SK-N-SH (cell line): ENCODE measurements at regions not wholly inside any gene's neighbourhood (a gene's known extent, or its start where the extent isn't known, plus 50 kb on each side); places are given as distances from the start of the nearest gene placed in this dataset.

ENCODE experiments used
- CTCF ChIA-PET: fragments of 300-600, 350-600 bp; formaldehyde crosslinking; extraction: SDS; loops from one replicate; lab custom pipeline; 2021; lab: Yijun Ruan, JAX
- POLR2A ChIA-PET: fragments of 350-600 bp; sonication (Branson Sonifier 250); formaldehyde crosslinking; extraction: SDS; loops from one replicate; lab custom pipeline; 2020; ENCODE audit warnings: antibody characterized with exemption, inconsistent platforms; lab: Yijun Ruan, JAX
- DNase-seq: peaks from one replicate; pipeline ENCODE4 v3.0.0; 2012
- H2AFZ ChIP-seq: fragments of 200-600 bp; sonication (generic); 2 replicates; pipeline ENCODE4 v1.8.1; 2016; ENCODE audit warnings: antibody characterized with exemption, mild to moderate bottlenecking, low read depth
- H3F3A ChIP-seq: fragments of 200-600 bp; sonication (generic); replicated peaks from 2 replicates; pipeline ENCODE3; 2016; ENCODE audit warnings: antibody characterized with exemption, mild to moderate bottlenecking; ENCODE audit not compliant: insufficient read depth
- H3K27ac ChIP-seq, 2 experiments: fragments of 200-500 bp in 1 of 2; fragments of 200-600 bp in 1 of 2; sonication (Bioruptor generic) in 1 of 2; sonication (generic), shearing (Covaris generic) in 1 of 2; 2 replicates each; pipeline versions ENCODE4 v1.5.1 to v1.6.1; 2014 to 2016; ENCODE audit warnings: low read depth in 2 of 2, inconsistent platforms in 1 of 2, low read length in 1 of 2, mild to moderate bottlenecking in 1 of 2, mixed read lengths in 1 of 2
- H3K27me3 ChIP-seq: fragments of 200-600 bp; sonication (generic), shearing (Covaris generic); 2 replicates; pipeline ENCODE4 v1.6.1; 2016; ENCODE audit warnings: mixed run types; ENCODE audit not compliant: insufficient read depth
- H3K36me3 ChIP-seq, 2 experiments: fragments of 200-500 bp in 1 of 2; fragments of 200-600 bp in 1 of 2; sonication (Bioruptor generic) in 1 of 2; sonication (generic) in 1 of 2; replicated peaks in 1 of 2; 2 replicates each; pipeline versions ENCODE3 to v1.5.1; 2014 to 2016; ENCODE audit warnings: low read length in 1 of 2, mild to moderate bottlenecking in 1 of 2; ENCODE audit not compliant: insufficient read depth in 2 of 2, control insufficient read depth in 1 of 2
- H3K4me1 ChIP-seq, 2 experiments: fragments of 200-500 bp in 1 of 2; fragments of 200-600 bp in 1 of 2; sonication (Bioruptor generic) in 1 of 2; sonication (generic), shearing (Covaris generic) in 1 of 2; 2 replicates each; pipeline versions ENCODE4 v1.5.1 to v1.6.1; 2014 to 2016; ENCODE audit warnings: low read depth in 1 of 2, low read length in 1 of 2, mixed run types in 1 of 2; ENCODE audit not compliant: insufficient read depth in 2 of 2, control insufficient read depth in 1 of 2
- H3K4me2 ChIP-seq: fragments of 200-600 bp; sonication (generic), shearing (Covaris generic); 2 replicates; pipeline ENCODE4 v1.6.1; 2017; ENCODE audit warnings: mixed run types
- H3K4me3 ChIP-seq, 2 experiments: fragments of 200-500 bp in 1 of 2; fragments of 200-600 bp in 1 of 2; sonication (Bioruptor generic) in 1 of 2; sonication (generic), shearing (Covaris generic) in 1 of 2; 2 replicates each; pipeline versions ENCODE4 v1.5.1 to v1.8.1; 2014 to 2016; ENCODE audit warnings: low read depth in 2 of 2, inconsistent platforms in 1 of 2, low read length in 1 of 2, mild to moderate bottlenecking in 1 of 2, mixed read lengths in 1 of 2, moderate library complexity in 1 of 2
- H3K79me2 ChIP-seq: fragments of 200-600 bp; sonication (generic); 2 replicates; pipeline ENCODE4 v1.8.1; 2017; ENCODE audit warnings: mild to moderate bottlenecking; ENCODE audit not compliant: insufficient read depth
- H3K9ac ChIP-seq: fragments of 200-600 bp; sonication (generic); 2 replicates; pipeline ENCODE4 v1.6.1; 2017; ENCODE audit warnings: mixed run types
- H3K9me2 ChIP-seq: fragments of 200-600 bp; sonication (generic); 2 replicates; pipeline ENCODE4 v1.6.1; 2017; ENCODE audit warnings: mixed run types
- H3K9me3 ChIP-seq: fragments of 200-600 bp; sonication (generic); 2 replicates; pipeline ENCODE4 v1.6.1; 2017; ENCODE audit warnings: mixed run types, mild to moderate bottlenecking, moderate library complexity
- H4K20me1 ChIP-seq: fragments of 200-600 bp; sonication (generic); 2 replicates; pipeline ENCODE4 v1.6.1; 2017; ENCODE audit warnings: mild to moderate bottlenecking, mixed run types; ENCODE audit not compliant: insufficient read depth
- CHD2 ChIP-seq: fragments of 150-350 bp; IDR thresholded peaks from 2 replicates; pipeline ENCODE4 v1.6.1; 2018; ENCODE audit warnings: low read length; ENCODE audit not compliant: partially characterized antibody
- CTCF ChIP-seq: fragments of 200-600 bp; sonication (generic); IDR thresholded peaks from 2 replicates; pipeline ENCODE4 v1.6.1; 2017; ENCODE audit warnings: antibody characterized with exemption, mild to moderate bottlenecking, moderate library complexity
- FOSL2 ChIP-seq: IDR thresholded peaks from 2 replicates; pipeline ENCODE4 v1.4.0; 2012; ENCODE audit warnings: low read depth, mild to moderate bottlenecking, moderate library complexity, borderline replicate concordance
- FOXM1 ChIP-seq: IDR thresholded peaks from 2 replicates; pipeline ENCODE4 v1.4.0; 2012; ENCODE audit warnings: low read depth, mild to moderate bottlenecking
- GATA2 ChIP-seq: sonication (generic); formaldehyde crosslinking; IDR thresholded peaks from 2 replicates; pipeline ENCODE4 v1.5.0; 2020; ENCODE audit warnings: mild to moderate bottlenecking, missing genetic modification reagents
- JUND ChIP-seq: IDR thresholded peaks from 2 replicates; pipeline ENCODE4 v1.4.0; 2012
- MEF2A ChIP-seq: IDR thresholded peaks from 2 replicates; pipeline ENCODE4 v1.4.0; 2012; ENCODE audit warnings: low read depth, borderline replicate concordance
- MXI1 ChIP-seq: IDR thresholded peaks from 2 replicates; pipeline ENCODE4 v1.6.1; 2012; ENCODE audit warnings: mild to moderate bottlenecking, low read depth, low read length, improper control_type of control experiment
- NFIC ChIP-seq: IDR thresholded peaks from 2 replicates; pipeline ENCODE4 v1.4.0; 2012; ENCODE audit warnings: borderline replicate concordance
- NRF1 ChIP-seq: IDR thresholded peaks from 2 replicates; pipeline ENCODE4 v1.6.1; 2012; ENCODE audit warnings: low read depth, mild to moderate bottlenecking, low read length
- POLR2AphosphoS5 ChIP-seq: IDR thresholded peaks from 2 replicates; pipeline ENCODE4 v1.6.1; 2012; ENCODE audit warnings: low read depth, low read length
- RCOR1 ChIP-seq: fragments of 150-350 bp; IDR thresholded peaks from 2 replicates; pipeline ENCODE4 v1.6.1; 2017; ENCODE audit warnings: antibody characterized with exemption, low read length
- RXRA ChIP-seq: IDR thresholded peaks from 2 replicates; pipeline ENCODE4 v1.4.0; 2012; ENCODE audit warnings: low read depth, mild to moderate bottlenecking, borderline replicate concordance
- SIN3A ChIP-seq: IDR thresholded peaks from 2 replicates; pipeline ENCODE4 v1.6.1; 2012; ENCODE audit warnings: low read depth, mild to moderate bottlenecking, low read length, moderate library complexity, borderline replicate concordance
- SMC3 ChIP-seq: IDR thresholded peaks from 2 replicates; pipeline ENCODE4 v1.6.1; 2012; ENCODE audit warnings: low read depth, low read length, improper control_type of control experiment
- TAF1 ChIP-seq: IDR thresholded peaks from 2 replicates; pipeline ENCODE4 v1.6.1; 2012; ENCODE audit warnings: low read depth, mild to moderate bottlenecking, low read length, moderate library complexity, borderline replicate concordance
- TCF12 ChIP-seq: IDR thresholded peaks from 2 replicates; pipeline ENCODE4 v1.4.0; 2012
- TEAD4 ChIP-seq: IDR thresholded peaks from 2 replicates; pipeline ENCODE4 v1.4.0; 2012; ENCODE audit warnings: mild to moderate bottlenecking, borderline replicate concordance; ENCODE audit not compliant: insufficient read depth
- YY1 ChIP-seq: IDR thresholded peaks from 2 replicates; pipeline ENCODE4 v1.4.0; 2012; ENCODE audit warnings: low read depth, mild to moderate bottlenecking
- WGBS: methylation state at CpG from one replicate; pipeline ENCODE4 v1.1.6; 2017; ENCODE audit warnings: low lambda C conversion rate; 5-methylcytosine and 5-hydroxymethylcytosine counted together
- TF ChIP-seq, protein P1 (sequence below): IDR thresholded peaks from 2 replicates; pipeline ENCODE4 v1.4.0; 2012; ENCODE audit warnings: low read depth

GRCh38 chr7:106562711-106563366 is 98.1 kb downstream of the CCDC71L start:
- Histone ChIP-seq H3F3A (no peaks in the 10 kb centered on the region), H3K79me2 (no peaks in the 10 kb centered on the region), H2AFZ (no peak overlapping the region), H4K20me1 (no peaks in the 10 kb centered on the region), H3K4me2 (no peak overlapping the region), H3K36me3 (no peaks in the 10 kb centered on the region), H3K27ac (no peak overlapping the region), H3K9me3 (no peaks in the 10 kb centered on the region), H3K9ac (no peak overlapping the region), H3K4me1 (peaks cover 0 to 25% of the 10 kb centered on the region in 2 experiments; a peak in 2 of 4 replicates), H3K9me2 (no peaks in the 10 kb centered on the region), H3K27me3 (no peaks in the 10 kb centered on the region), H3K4me3 (no peak overlapping the region)
- no peak for DNase-seq
- POLR2A ChIA-PET, result no interaction called here
- no peak for TF ChIP-seq GATA2 (CRISPR knock-in tag)
- TF ChIP-seq TAF1, result no peak
- TF ChIP-seq MEF2A, result no peak
- no peak for TF ChIP-seq MXI1
- TF ChIP-seq FOSL2, result no peak
- TF ChIP-seq NRF1, result no peak
- CTCF ChIA-PET, result no interaction called here
- WGBS, result 82% methylated on average over 3 of the region's 3 CpGs

- no peak for DNase-seq
- no peak overlapping the region for H3K4me3 ChIP-seq
- peaks cover 0 to 15% of the 10 kb centered on the region in 2 experiments; a peak in 2 of 4 replicates for H3K4me1 ChIP-seq
- H3K9me3 ChIP-seq, result no peaks in the 10 kb centered on the region
- no peak overlapping the region for H3K27ac ChIP-seq
- no peak overlapping the region for H3K9ac ChIP-seq
- H3K9me2 ChIP-seq, result no peaks in the 10 kb centered on the region
- H3F3A ChIP-seq, result no peaks in the 10 kb centered on the region
- TF ChIP-seq RCOR1 (no peak), TAF1 (no peak), YY1 (no peak), CTCF (no peak), SIN3A (no peak), NFIC (no peak), POLR2AphosphoS5 (no peak), SMC3 (no peak), GATA2 (CRISPR knock-in tag) (no peak), NRF1 (no peak), TCF12 (no peak), TEAD4 (no peak), JUND (no peak), FOXM1 (no peak), CHD2 (no peak), MXI1 (no peak), RXRA (no peak)
- TF ChIP-seq, protein P1, sequence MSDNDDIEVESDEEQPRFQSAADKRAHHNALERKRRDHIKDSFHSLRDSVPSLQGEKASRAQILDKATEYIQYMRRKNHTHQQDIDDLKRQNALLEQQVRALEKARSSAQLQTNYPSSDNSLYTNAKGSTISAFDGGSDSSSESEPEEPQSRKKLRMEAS, result no peak
- no peaks in the 10 kb centered on the region for H3K27me3 ChIP-seq
- ChIA-PET POLR2A (no interaction called here), CTCF (interaction anchor here (1.1 kb wide), 1 partner anchor 19 kb away, joined by 4 read pairs; no protein-coding TSS in a partner anchor)
- H2AFZ ChIP-seq, result no peak overlapping the region
- H3K36me3 ChIP-seq, result no peaks in the 10 kb centered on the region
- H3K4me2 ChIP-seq, result no peak overlapping the region
- 81% methylated on average over 4 of the region's 4 CpGs for WGBS
- H3K79me2 ChIP-seq, result no peaks in the 10 kb centered on the region
- no peaks in the 10 kb centered on the region for H4K20me1 ChIP-seq
These were observed 99.1 kb downstream of the CCDC71L start for GRCh38 chr7:106561666-106562411.
